K562 (cell line): ENCODE measurements at regions not wholly inside any gene's neighbourhood (a gene's known extent, or its start where the extent isn't known, plus 50 kb on each side); places are given as distances from the start of the nearest gene placed in this dataset.

Experiments
- ATF3 ChIP-seq, 2 experiments: fragments of 450-650 bp in 1 of 2; sonication (generic) in 1 of 2; formaldehyde crosslinking in 1 of 2; IDR thresholded peaks in 1 of 2; conservative IDR thresholded peaks in 1 of 2; 2 replicates each; pipeline versions ENCODE4 v1.6.1 to v1.8.1; 2016 to 2023; ENCODE audit warnings: mild to moderate bottlenecking in 2 of 2, moderate library complexity in 2 of 2, inconsistent platforms in 1 of 2, missing genetic modification reagents in 1 of 2
- E2F1 ChIP-seq: sonication (generic); formaldehyde crosslinking; IDR thresholded peaks from 2 replicates; pipeline ENCODE4 v1.8.1; 2023; ENCODE audit warnings: mild to moderate bottlenecking, missing genetic modification reagents, moderate library complexity
- FOXA3 ChIP-seq, 2 experiments: fragments of 450-650 bp in 1 of 2; sonication (generic) in 1 of 2; formaldehyde crosslinking; IDR thresholded peaks in 1 of 2; conservative IDR thresholded peaks in 1 of 2; 2 replicates each; pipeline versions ENCODE4 v1.4.0 to v1.8.0; 2020 to 2022; ENCODE audit warnings: mild to moderate bottlenecking in 2 of 2, missing genetic modification reagents in 1 of 2
- FOXK2 ChIP-seq, 2 experiments: fragments of 450-650 bp; IDR thresholded peaks in 1 of 2; conservative IDR thresholded peaks in 1 of 2; 2 replicates each; pipeline ENCODE4 v1.6.1; 2016; ENCODE audit warnings: low read depth in 2 of 2, mild to moderate bottlenecking in 1 of 2
- MAZ ChIP-seq, 2 experiments: fragments of 450-650 bp in 1 of 2; sonication (generic) in 1 of 2; formaldehyde crosslinking; IDR thresholded peaks in 1 of 2; conservative IDR thresholded peaks in 1 of 2; 2 replicates each; pipeline versions ENCODE4 v1.4.0 to v1.5.0; 2020; ENCODE audit warnings: mild to moderate bottlenecking in 1 of 2, missing genetic modification reagents in 1 of 2
- MTA3 ChIP-seq: fragments of 450-650 bp; formaldehyde crosslinking; IDR thresholded peaks from 2 replicates; pipeline ENCODE4 v1.6.1; 2017; ENCODE audit warnings: mild to moderate bottlenecking, borderline replicate concordance
- NFYB ChIP-seq: IDR thresholded peaks from 2 replicates; pipeline ENCODE4 v1.6.1; 2011; ENCODE audit warnings: mild to moderate bottlenecking, moderate library complexity; ENCODE audit not compliant: insufficient read length; ENCODE audit errors: extremely low read depth
- REST ChIP-seq, 2 experiments: fragments of 450-650 bp; formaldehyde crosslinking in 1 of 2; IDR thresholded peaks; 2 replicates each; pipeline versions ENCODE4 v1.4.0 to v1.6.1; 2014 to 2020; ENCODE audit warnings: mild to moderate bottlenecking in 2 of 2, borderline replicate concordance in 1 of 2, low read depth in 1 of 2
- SP1 ChIP-seq: sonication (generic); formaldehyde crosslinking; IDR thresholded peaks from 2 replicates; pipeline ENCODE4 v1.8.1; 2022; ENCODE audit warnings: mild to moderate bottlenecking, missing genetic modification reagents
- STAT5A ChIP-seq: IDR thresholded peaks from 2 replicates; pipeline ENCODE4 v1.6.1; 2012; ENCODE audit warnings: low read length, inconsistent platforms, borderline replicate concordance
- ZBTB8A ChIP-seq: fragments of 450-650 bp; IDR thresholded peaks from 2 replicates; pipeline ENCODE4 v1.6.1; 2018; ENCODE audit warnings: mild to moderate bottlenecking, moderate library complexity; ENCODE audit not compliant: partially characterized antibody
- ZSCAN32 ChIP-seq: fragments of 450-650 bp; formaldehyde crosslinking; IDR thresholded peaks from 2 replicates; pipeline ENCODE4 v1.4.0; 2020; ENCODE audit warnings: mild to moderate bottlenecking, moderate library complexity

GRCh38 chr11:100562128-100562527 is 125.0 kb upstream of the ARHGAP42 start:
- TF ChIP-seq MTA3 (no peak), ZSCAN32 (CRISPR knock-in tag) (no peak), ZBTB8A (no peak), E2F1 (CRISPR knock-in tag) (no peak), FOXK2 (conservative IDR thresholded peaks at IDR 0.05 in 1 of 2, IDR thresholded peaks at IDR 0.05 in 1 of 2; ENCODE audit: low read depth in 2 of 2) (no peak), FOXA3 (CRISPR knock-in tag; conservative IDR thresholded peaks at IDR 0.05 in 1 of 2, IDR thresholded peaks at IDR 0.05 in 1 of 2) (no peak), MAZ (CRISPR knock-in tag; conservative IDR thresholded peaks at IDR 0.05 in 1 of 2, IDR thresholded peaks at IDR 0.05 in 1 of 2) (no peak), SP1 (CRISPR knock-in tag) (no peak), STAT5A (no peak), REST (IDR thresholded peaks at IDR 0.05; ENCODE audit: borderline replicate concordance) (no peak), REST (CRISPR knock-in tag; IDR thresholded peaks at IDR 0.05; ENCODE audit: low read depth) (no peak), NFYB (no peak), ATF3 (IDR thresholded peaks at IDR 0.05) (no peak), ATF3 (CRISPR knock-in tag; conservative IDR thresholded peaks at IDR 0.05) (no peak)
